OCI-LY7 (cell line): ENCODE measurements at regions not wholly inside any gene's neighbourhood (a gene's known extent, or its start where the extent isn't known, plus 50 kb on each side); places are given as distances from the start of the nearest gene placed in this dataset.
"Not testable (repeated sequence)": the region's sequence is repeated elsewhere in the genome, so short reads cannot be mapped to it uniquely, and the experiment has no call there.

Experiments
- CTCF ChIP-seq: fragments of 200-600 bp; sonication (generic); conservative IDR thresholded peaks from 2 replicates; pipeline ENCODE4 v1.5.1; 2014; ENCODE audit warnings: mild to moderate bottlenecking, antibody characterized with exemption, low read length, moderate library complexity, mixed read lengths
- EZH2phosphoT487 ChIP-seq: fragments of 200-600 bp; sonication (generic); IDR thresholded peaks from 2 replicates; pipeline ENCODE4 v1.6.1; 2018; ENCODE audit warnings: low read depth, borderline replicate concordance, mild to moderate bottlenecking, mixed run types, antibody characterized with exemption, low read length, moderate library complexity, mixed read lengths

- not testable (repeated sequence) for TF ChIP-seq CTCF, EZH2phosphoT487
Measured at GRCh38 chr6:140189263-140189662, 814.8 kb upstream of the CITED2 start.
